ENCODE measurements at regions not wholly inside any gene's neighbourhood (a gene's known extent, or its start where the extent isn't known, plus 50 kb on each side); places are given as distances from the start of the nearest gene placed in this dataset.
"Not testable (repeated sequence)": the region's sequence is repeated elsewhere in the genome, so short reads cannot be mapped to it uniquely, and the experiment has no call there.

- no peak for DNase-seq
Measured at GRCh38 chr6:48701572-48701971, 590.6 kb upstream of the PTCHD4 start.

GRCh38 chr6:48695872-48696271 is 584.9 kb upstream of the PTCHD4 start:
- DNase-seq: no peak

GRCh38 chr6:48691420-48691819 is 580.4 kb upstream of the PTCHD4 start:
- DNase-seq: no peak

GRCh38 chr6:48689498-48689897 is 578.5 kb upstream of the PTCHD4 start:
- DNase-seq: no peak

GRCh38 chr6:48678390-48678789 is 567.4 kb upstream of the PTCHD4 start:
- no peak for DNase-seq

GRCh38 chr6:48671505-48671904 is 560.5 kb upstream of the PTCHD4 start:
- no peak for DNase-seq

- no peak for DNase-seq
Measured at GRCh38 chr6:48670546-48670945, 559.5 kb upstream of the PTCHD4 start.

GRCh38 chr6:48667797-48668196 is 556.8 kb upstream of the PTCHD4 start:
- no peak for DNase-seq

- no peak for DNase-seq
Measured at GRCh38 chr6:48664826-48665225, 553.8 kb upstream of the PTCHD4 start.

GRCh38 chr6:48658915-48659314 is 547.9 kb upstream of the PTCHD4 start:
- DNase-seq: no peak

GRCh38 chr6:48641544-48641943 is 530.5 kb upstream of the PTCHD4 start:
- DNase-seq: no peak

GRCh38 chr6:48638796-48639195 is 527.8 kb upstream of the PTCHD4 start:
- not testable (repeated sequence) for DNase-seq

- DNase-seq: no peak
Measured at GRCh38 chr6:48630511-48630910, 519.5 kb upstream of the PTCHD4 start.

- DNase-seq: no peak
Measured at GRCh38 chr6:48628316-48628715, 517.3 kb upstream of the PTCHD4 start.

GRCh38 chr6:48626421-48626820 is 515.4 kb upstream of the PTCHD4 start:
- DNase-seq: no peak

- DNase-seq: no peak
Measured at GRCh38 chr6:48624631-48625030, 513.6 kb upstream of the PTCHD4 start.

- no peak for DNase-seq
Measured at GRCh38 chr6:48619771-48620170, 508.8 kb upstream of the PTCHD4 start.

- DNase-seq: no peak
Measured at GRCh38 chr6:48615041-48615440, 504.0 kb upstream of the PTCHD4 start.

GRCh38 chr6:48614326-48614725 is 503.3 kb upstream of the PTCHD4 start:
- no peak for DNase-seq

GRCh38 chr6:48613231-48613949 is 502.4 kb upstream of the PTCHD4 start:
- no peak for DNase-seq

GRCh38 chr6:48611332-48611731 is 500.3 kb upstream of the PTCHD4 start:
- no peak for DNase-seq

GRCh38 chr6:48610846-48611245 is 499.8 kb upstream of the PTCHD4 start:
- no peak for DNase-seq

- no peak for DNase-seq
Measured at GRCh38 chr6:48606618-48607017, 495.6 kb upstream of the PTCHD4 start.

- no peak for DNase-seq
Measured at GRCh38 chr6:48597951-48598350, 487.0 kb upstream of the PTCHD4 start.

- DNase-seq: no peak
Measured at GRCh38 chr6:48596830-48597229, 485.8 kb upstream of the PTCHD4 start.

Data from right hindlimb (tissue), 1 donor.